Suprapubic skin (tissue), 4 donors: ENCODE measurements at regions not wholly inside any gene's neighbourhood (a gene's known extent, or its start where the extent isn't known, plus 50 kb on each side); places are given as distances from the start of the nearest gene placed in this dataset.

Experiments used
- CTCF ChIP-seq, 2 donors: fragments of 200-600 bp in 1 of 2; fragments of 450-650 bp in 1 of 2; sonication (generic) in 1 of 2; IDR thresholded peaks; one replicate each; pipeline ENCODE4 v1.5.1; 2016 to 2019; ENCODE audit warnings: antibody characterized with exemption in 2 of 2, mild to moderate bottlenecking in 1 of 2, moderate library complexity in 1 of 2
- EP300 ChIP-seq: sonication (generic); formaldehyde crosslinking; IDR thresholded peaks from one replicate; pipeline ENCODE4 v1.6.1; 2017; ENCODE audit warnings: antibody characterized with exemption
- POLR2A ChIP-seq, 2 donors: fragments of 450-650 bp; IDR thresholded peaks; one replicate each; pipeline ENCODE4 v1.6.1; 2017; ENCODE audit warnings: antibody characterized with exemption in 2 of 2, mild to moderate bottlenecking in 2 of 2, moderate library complexity in 2 of 2
- POLR2AphosphoS5 ChIP-seq, 3 donors: sonication (generic); formaldehyde crosslinking; IDR thresholded peaks; one replicate each; pipeline ENCODE4 v1.6.1; 2017; ENCODE audit warnings: antibody characterized with exemption in 3 of 3

GRCh38 chr2:139225961-139226360 is 445.8 kb upstream of the NXPH2 start:
- no peak for TF ChIP-seq CTCF (IDR thresholded peaks at IDR 0.05)
- no peak for TF ChIP-seq POLR2A (IDR thresholded peaks at IDR 0.05)
- no peak for TF ChIP-seq POLR2AphosphoS5 (IDR thresholded peaks at IDR 0.05)
- no peak for TF ChIP-seq EP300
